HG02678 (cell line): ENCODE measurements at regions not wholly inside any gene's neighbourhood (a gene's known extent, or its start where the extent isn't known, plus 50 kb on each side); places are given as distances from the start of the nearest gene placed in this dataset.
"Not testable (repeated sequence)": the region's sequence is repeated elsewhere in the genome, so short reads cannot be mapped to it uniquely, and the experiment has no call there.

Experiments
- ATAC-seq: cut with Tn5 transposase; IDR thresholded peaks from one replicate; pipeline ENCODE4 v1.9.1; 2021; ENCODE audit warnings: mild to moderate bottlenecking, moderate library complexity; ENCODE audit not compliant: unreplicated experiment

DNA sequence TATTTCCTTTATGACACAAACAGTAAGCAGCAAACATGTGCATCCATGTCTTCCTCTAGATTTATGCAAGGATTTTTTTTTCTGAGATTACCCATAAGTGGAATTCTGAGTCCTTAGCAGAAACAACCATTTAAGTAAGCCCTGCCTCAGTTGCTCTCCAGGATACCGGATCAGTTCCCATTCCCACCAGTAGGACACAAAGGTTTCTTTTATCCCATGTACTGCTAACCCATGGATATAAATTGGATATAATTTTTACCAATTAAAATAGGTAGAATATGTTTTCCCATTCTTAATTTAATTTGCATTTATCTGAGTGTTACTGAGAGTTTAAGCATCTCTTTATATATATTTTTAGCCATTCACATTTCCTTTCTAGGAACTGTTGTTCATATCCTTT lies 280.9 kb downstream of the FGFR2 start:
- ATAC-seq = no peak

DNA sequence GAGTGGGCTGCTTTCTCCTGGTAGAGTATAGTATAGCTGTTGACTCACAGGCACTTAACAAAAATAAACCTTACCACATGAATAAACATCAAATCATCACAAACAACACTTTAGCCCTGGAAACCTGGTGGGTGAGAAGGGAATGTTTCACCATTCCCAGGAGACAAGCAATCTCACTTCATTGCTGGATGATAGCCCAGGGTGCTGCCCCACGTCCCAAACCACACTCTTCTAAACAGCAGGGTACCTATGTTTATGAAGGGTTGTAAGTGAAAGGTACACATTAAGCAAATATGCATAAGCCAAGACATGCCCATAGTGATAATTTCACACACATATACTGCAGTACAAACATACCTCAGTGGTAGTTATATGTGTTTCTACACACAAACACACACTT lies 276.2 kb downstream of the FGFR2 start:
- no peak for ATAC-seq

DNA sequence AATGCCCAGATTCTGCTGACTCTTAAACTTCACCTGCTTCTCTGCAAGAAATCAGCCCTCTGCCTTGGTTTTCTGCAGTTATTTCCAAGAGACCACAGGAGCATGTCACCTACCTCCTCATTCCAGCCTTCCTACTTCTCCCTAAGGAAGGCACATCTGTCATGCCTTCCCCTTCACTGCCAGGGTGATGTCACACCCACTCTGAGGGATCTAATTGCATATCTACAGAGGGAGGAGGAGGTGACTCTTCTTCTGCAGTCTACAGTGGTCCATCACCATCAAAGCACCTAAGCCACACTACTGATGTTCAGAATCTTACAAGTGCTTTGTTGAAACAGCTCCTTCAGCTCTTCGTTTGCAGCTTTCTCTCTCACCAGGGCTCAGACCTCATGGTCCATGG lies 275.5 kb downstream of the FGFR2 start:
- no peak for ATAC-seq

DNA sequence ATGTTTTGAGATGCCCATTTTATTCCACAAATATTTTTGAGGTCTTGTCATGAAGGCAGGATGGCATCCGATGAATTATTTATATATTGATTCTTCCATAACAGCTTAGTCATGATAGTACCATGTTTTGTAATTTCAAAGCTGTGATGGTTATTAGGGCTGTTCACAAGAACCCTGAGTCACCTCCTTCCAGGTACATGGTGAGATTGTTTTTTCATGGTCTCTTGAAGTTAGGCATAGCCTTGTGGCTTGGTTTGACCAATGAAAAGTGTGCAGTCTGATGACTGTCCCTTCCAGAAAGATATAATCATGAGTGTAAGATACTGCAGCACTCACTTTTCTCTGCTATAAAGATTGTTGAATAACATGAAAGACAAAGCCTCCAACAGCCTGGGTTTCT lies 274.8 kb downstream of the FGFR2 start:
- no peak for ATAC-seq

DNA sequence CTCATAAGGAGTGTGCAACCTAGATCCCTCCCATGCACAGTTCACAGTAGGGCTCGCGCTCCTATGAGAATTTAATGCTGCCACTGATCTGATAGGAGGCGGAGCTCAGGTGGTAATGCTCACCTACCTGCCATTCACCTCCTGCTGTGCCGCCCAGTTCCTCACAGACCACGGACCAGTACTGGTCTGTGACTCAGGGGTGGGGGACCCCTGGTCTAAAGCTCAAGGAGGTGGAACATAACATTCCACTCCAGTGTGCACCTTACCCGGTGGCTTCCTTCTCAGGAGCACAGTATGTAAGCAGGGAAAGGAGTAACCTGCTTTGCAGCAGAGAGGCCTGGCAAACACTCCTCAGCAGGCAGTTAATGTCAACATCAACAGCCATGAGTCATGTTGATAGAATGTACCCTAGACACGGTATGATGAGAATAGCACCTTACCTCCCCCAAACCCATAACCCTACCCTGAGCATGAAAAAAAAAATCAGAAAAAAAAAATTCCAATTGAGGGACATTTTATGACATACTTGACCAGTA lies 273.5 kb downstream of the FGFR2 start:
- ATAC-seq = no peak

DNA sequence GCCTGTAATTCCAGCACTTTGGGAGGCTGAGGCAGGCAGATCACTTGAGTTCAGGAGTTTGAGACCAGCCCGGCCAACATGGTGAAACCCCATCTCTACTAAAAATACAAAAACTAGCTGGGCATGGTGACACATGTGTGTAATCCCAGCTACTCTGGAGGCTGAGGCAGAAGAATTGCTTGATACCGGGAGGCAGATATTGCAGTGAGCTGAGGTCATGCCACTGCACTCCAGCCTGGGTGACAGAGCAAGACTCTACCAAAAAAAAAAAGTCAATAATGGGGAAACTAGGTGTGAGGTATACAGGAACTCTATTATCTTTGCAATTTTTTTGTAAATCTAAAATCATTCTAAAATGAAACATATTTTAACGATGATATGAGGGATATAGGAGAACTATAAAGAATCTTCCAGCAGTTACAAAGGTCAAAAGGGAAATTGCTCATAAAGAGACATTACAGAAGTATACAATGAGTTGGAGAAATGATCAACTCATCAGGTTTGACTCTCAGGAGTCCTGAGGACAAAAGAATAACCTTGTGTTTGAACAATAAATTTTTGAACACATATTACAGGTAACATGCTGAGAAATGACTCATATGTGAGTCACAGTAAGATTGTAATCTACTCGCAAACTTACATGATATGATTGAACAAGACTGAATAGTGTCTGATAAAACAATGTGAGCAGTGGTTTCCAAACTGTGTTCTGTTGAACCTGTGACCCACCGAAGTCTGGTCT lies 272.6 kb downstream of the FGFR2 start:
- ATAC-seq = no peak

DNA sequence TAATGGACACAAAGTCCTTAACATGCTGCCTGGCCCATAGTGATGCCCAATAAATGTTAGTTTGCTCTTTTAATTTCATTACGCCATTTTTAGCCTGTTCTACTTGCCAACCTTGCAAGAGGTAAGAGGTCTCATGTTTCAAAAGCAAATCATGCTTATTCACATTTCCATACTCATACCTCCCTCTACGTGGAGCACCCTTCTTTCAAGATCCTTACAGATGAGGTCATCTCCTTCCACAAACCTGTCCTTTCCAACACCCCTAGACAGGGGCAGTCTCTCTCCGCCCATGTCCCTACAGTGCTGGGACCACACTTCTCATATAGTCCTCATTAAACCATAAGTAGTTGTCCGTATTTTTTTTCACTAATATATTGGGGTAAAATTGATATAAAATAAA lies 271.3 kb downstream of the FGFR2 start:
- no peak for ATAC-seq

DNA sequence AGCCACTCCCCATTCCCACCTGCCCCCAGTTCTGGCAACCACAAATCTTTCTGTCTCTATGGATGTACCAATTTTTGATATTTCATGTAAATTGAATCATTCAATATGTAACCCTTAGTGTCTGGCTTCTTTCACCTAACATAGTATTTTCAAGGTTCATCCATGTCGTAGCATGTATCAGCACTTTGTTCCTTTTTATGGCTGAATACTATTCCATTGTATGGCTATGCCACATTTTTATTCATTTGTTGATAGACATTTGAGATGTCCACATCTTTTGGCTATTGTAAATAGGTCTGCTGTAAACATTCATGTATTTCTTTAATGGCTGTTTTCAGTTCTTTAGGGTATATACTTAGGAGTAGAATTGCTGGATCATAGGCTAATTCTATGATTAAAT lies 270.5 kb downstream of the FGFR2 start:
- no peak for ATAC-seq

DNA sequence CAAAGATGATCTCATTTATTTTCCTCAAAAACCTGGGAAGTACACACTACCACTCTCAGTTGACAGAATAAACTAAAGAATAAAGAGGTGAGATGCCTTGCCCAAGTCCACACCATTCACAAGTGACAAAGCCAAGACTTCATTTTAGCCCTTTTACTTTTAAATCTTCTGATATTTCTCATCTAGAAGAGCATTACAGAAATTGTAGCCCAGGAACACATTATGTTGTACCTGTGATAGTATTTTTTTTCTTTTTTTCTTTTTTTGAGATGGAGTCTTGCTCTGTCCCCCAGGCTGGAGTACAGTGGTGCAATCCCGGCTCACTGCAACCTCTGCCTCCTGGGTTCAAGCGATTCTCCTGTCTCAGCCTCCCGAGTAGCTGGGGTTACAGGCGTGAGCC lies 268.6 kb downstream of the FGFR2 start:
- ATAC-seq = not testable (repeated sequence)

DNA sequence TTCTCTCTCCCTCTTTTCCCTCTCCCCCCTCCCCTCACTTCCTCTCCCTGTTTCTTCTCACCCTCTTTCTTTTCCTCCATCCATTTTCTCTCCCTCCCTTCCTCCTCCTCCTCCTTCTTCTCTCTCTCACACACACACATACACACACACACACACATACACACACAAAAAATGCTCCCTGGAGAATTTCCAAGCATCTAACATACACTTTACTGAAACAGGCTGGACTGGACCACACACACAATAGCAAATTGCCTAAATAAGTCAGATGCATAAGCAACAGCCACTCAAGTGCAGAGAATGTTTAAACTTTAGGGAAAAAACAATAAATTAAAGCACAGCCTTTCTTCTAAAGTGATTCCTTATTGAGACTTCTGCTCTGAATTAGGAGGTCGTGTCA lies 267.7 kb downstream of the FGFR2 start:
- no peak for ATAC-seq

DNA sequence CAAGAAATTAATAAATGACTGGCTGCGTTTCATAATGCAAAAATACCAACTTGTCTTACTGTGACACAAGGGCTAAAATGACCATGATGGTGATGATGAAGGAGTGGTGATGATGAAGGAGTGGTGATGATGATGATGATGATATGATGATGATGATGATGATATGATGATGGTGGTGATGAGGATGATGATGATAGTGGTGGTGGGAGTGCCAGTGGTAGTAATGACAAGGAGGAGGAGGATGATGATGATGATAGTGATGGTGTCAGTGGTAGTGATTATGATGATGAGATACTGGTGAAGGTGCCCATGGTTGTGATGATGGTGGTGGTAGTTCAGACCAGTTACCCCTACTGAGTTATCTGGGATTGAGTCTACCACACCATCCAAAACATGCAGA lies 265.9 kb downstream of the FGFR2 start:
- ATAC-seq = no peak

DNA sequence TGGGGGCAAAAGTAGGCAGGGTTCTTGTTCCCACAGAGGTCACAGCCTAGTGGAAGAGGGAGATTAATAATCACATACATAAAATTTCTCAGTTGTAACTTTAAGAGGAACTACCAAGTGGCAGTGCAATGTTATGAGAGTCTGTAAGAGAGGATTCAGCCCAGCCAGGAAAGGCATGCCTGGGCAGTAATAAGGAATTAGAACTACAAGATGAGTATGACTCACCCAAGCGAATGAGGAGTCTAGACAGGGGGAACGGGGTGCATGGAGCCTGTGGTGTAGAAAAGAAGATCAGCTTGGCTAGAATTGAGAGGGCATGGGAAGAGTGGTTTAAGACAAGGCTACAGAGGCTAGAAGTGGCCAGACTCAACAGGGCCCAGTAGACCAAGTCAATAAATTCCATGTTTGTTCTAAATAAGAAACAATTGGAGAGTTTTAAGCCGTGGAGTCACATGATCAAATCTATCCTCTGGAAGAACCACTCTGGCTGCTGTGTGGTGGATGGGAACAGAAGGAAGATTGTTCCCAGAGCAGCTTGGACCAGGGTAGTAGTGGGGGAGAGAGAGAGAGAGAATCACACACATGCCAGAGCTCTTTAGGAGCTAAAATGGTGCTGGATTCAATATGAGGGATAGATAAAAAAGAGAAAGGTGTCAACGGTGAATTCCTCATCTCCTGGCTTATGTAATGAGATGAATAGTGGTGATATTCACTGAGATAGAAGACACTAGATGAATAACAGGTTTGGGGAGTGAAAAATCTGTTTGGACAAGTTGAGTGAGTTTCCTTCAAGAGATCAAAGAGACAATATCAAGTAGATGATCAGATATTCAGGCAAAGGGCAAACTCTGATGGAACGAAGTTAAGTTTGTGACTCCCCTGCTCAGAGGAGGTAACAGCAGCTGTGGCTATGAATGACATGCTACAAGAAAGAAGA lies 265.1 kb downstream of the FGFR2 start:
- ATAC-seq = no peak

DNA sequence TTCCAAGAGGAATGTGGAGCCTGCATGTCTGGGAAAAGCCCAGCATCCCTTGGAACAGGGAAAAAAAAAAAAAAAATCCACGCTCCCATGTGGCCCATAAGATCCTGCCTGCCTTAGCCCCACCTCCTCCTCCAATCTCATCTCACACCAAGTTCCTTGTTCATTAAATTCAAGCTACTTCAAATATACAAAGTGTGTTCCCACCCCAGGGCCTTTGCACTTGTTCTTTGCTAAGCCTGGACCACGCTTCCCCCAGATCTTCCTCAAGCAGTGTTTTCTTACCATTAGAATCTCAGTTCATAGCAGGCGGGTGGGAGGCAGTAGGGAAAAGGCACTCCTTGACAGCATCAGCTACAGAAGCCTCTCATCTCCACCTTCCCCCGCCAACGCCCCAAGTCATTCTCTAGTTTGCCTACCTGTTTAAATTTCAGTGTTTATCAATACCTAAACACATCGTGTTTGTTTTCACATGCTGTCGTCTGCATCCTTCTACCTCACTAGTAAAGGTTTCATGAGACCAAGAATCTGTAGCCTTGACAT lies 262.8 kb downstream of the FGFR2 start:
- no peak for ATAC-seq

DNA sequence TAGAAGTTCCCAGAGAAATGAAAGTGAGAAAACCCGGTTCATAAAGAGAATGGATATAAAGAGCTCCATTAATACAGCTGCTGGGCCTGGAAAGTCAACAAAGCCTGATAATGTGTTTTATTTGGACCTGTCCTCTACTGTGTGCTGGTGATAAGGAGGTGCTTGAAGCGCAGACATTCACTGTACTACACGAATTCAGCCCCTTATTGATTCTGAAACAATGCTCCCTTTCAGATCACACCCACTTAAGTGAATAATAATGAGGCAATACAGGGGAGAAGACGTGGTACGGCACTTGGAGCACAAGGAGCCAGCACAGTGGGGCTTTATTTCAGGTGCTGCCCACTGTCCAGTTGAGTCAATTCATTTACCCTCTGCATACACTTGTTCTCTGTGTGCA lies 260.8 kb downstream of the FGFR2 start:
- no peak for ATAC-seq

DNA sequence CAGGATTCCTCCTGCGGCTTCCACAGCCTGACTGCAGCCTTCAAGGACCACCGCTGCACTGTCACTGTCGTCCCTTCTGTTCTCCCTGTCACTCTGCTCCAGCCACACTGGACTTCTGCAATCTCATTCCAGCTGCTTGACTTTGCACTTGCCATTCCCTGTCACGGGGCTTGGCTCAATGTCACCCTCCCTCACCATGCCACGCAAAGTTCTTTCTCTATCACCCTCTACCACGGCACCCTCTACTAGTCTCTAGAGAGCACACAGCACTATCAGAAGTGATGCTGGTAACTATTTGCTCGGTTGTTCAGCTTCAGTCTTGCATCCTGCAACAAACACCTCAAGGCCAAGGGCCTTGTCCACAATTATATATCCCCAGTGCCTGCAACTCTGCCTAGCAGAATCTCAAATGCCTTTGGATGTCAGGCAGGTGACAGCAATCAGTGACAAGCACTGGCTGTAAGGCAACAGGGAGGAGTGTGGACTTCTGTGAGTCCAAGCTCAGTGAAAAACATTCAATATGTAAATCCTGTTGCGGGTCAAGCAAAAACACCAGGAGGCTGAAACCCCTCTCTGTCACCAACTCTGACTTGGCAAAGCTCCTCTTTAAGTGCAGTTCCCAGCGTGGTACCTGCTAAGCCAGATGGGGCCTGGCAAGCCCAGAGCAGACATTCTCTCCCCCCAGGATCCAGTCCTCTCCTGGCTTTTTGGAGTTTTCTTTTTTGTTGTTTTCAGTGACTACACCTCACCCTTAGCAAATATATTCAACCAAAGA lies 259.9 kb downstream of the FGFR2 start:
- no peak for ATAC-seq

DNA sequence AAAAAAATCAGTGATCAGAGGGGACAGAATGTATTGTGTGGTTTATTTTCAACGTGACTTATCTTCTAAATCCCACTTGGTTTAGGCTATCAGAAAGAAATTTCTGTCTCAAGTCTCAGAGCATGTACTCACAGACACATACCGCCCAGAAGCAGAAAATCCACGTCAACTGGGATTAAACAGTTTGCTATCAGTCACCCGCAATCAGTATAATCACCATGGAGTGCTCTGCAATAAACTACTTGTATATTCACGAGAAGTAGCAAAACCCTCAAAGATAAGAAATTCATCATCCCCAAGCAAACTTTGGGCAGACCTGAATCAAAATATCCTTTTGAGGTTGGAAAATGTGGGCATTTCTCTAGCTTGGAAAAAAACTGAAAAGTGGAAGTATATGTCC lies 259.1 kb downstream of the FGFR2 start:
- no peak for ATAC-seq

DNA sequence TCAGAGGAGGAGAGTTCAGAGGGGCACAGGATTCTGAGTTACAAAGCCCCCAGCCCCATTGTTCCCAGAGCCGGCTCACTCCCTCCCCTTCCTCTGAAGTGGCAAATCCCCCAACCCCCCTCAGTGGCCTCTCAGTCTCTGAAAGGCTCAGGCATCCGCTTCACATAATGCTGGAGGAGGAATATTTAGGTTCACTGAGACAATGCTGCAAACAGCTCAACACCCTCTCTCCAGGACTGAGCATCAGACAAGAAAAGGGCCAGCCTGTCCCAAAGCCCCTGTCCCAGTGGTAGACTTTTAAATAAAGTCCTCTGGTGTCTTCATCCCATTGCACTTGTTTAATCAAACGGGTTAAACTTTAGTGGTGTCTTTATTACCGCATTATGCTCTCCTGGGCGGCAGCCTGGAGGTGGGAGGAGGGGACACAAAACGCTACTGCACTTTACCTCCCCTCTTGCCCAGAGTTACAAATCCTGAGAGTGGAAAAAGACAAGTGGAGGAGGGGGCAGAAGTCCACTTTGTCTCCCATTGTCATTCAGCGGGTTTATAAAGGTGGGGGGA lies 257.9 kb downstream of the FGFR2 start:
- no peak for ATAC-seq

DNA sequence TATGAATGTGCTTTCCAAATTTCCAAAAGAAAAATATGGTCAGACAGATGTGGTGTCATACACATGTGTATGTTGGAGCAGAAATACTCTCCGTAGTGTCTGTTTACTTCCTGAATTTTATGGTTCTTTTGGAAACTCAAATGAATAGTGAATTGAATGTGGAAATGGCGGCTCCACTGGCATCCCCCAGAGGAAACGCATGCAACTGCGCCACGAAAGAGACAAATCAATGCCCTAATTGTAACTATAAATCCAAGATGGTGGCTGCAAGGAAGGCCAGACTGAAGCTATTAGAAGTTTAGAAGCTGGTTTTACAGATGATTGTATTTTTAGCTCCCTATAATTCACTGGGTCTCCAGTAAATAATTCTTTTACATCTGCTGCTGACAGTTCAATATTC lies 246.7 kb downstream of the FGFR2 start:
- no peak for ATAC-seq

DNA sequence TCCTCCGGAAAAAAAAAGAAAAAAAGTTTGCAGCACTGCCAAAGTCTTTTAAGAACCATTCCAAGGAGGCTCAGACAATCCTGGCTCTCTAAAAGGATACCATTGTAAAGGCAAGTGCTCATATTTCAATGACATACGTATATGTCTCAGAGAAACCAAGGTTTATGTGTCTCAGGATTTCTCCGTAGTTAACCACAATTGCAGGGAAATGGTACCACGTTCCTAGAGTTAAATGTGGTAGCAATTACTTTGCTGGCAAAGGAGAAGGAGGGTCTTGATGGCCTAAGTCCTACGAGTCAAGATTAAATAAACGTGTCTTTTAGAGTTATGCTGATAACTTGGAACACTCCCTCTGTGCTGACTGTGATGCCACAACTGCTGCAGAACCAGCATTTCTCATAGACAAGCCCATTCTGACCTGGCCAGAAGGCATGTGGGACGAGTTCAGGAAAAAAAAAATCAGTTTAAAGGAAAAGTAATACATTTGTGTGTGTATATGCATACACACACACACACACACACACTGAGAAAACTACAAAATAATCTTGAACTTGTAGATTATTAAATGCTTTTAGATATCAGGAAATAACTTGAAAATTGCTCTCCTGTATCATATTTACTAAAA lies 245.9 kb downstream of the FGFR2 start:
- no peak for ATAC-seq

DNA sequence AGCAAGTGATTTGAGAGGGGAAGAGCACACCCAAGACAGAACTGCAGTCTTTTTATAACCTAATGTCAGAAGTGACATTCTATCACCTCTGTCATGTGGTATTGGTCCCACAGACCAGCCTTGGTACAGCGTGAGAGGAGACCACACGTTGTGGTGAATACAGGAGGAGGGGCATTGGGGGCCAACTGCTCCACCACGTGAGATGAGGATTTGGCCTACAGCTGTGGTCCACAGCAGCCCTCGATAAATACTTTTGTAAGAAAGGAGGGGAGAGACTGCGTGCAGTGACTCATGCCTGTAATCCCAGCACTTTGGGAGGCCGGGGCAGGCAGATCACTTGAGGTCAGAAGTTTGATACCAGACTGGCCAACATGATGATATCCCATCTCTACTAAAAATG lies 243.1 kb downstream of the FGFR2 start:
- no peak for ATAC-seq
